ENCODE measurements at regions not wholly inside any gene's neighbourhood (a gene's known extent, or its start where the extent isn't known, plus 50 kb on each side); places are given as distances from the start of the nearest gene placed in this dataset.

- ATAC-seq = no peak
These were observed 239.4 kb upstream of the SPRED2 start for GRCh38 chr2:65671670-65672242.

GRCh38 chr2:65669574-65669973 is 237.2 kb upstream of the SPRED2 start:
- no peak for ATAC-seq

- no peak for ATAC-seq
These were observed 236.3 kb upstream of the SPRED2 start for GRCh38 chr2:65668744-65669143.

- no peak for ATAC-seq
These were observed 233.8 kb upstream of the SPRED2 start for GRCh38 chr2:65666156-65666725.

- ATAC-seq = no peak
These were observed 232.5 kb upstream of the SPRED2 start for GRCh38 chr2:65664931-65665330.

- ATAC-seq = no peak
These were observed 231.5 kb upstream of the SPRED2 start for GRCh38 chr2:65663831-65664407.

GRCh38 chr2:65662654-65663432 is 230.4 kb upstream of the SPRED2 start:
- peak; percentile 62 for ATAC-seq

GRCh38 chr2:65661980-65662653 is 229.7 kb upstream of the SPRED2 start:
- no peak for ATAC-seq

- no peak for ATAC-seq
These were observed 227.9 kb upstream of the SPRED2 start for GRCh38 chr2:65660340-65660739.

- ATAC-seq = no peak
These were observed 226.5 kb upstream of the SPRED2 start for GRCh38 chr2:65658881-65659280.

- no peak for ATAC-seq
These were observed 225.9 kb upstream of the SPRED2 start for GRCh38 chr2:65658266-65658665.

- no peak for ATAC-seq
These were observed 223.8 kb upstream of the SPRED2 start for GRCh38 chr2:65656160-65656718.

- no peak for ATAC-seq
These were observed 222.6 kb upstream of the SPRED2 start for GRCh38 chr2:65655000-65655399.

- ATAC-seq = no peak
These were observed 222.1 kb upstream of the SPRED2 start for GRCh38 chr2:65654496-65654895.

- no peak for ATAC-seq
These were observed 219.7 kb upstream of the SPRED2 start for GRCh38 chr2:65652066-65652465.

- no peak for ATAC-seq
These were observed 217.6 kb upstream of the SPRED2 start for GRCh38 chr2:65649811-65650589.

- no peak for ATAC-seq
These were observed 214.9 kb upstream of the SPRED2 start for GRCh38 chr2:65647249-65647842.

- no peak for ATAC-seq
These were observed 208.3 kb upstream of the SPRED2 start for GRCh38 chr2:65640793-65641103.

GRCh38 chr2:65639156-65639864 is 206.9 kb upstream of the SPRED2 start:
- ATAC-seq = peak; percentile 17

- ATAC-seq = no peak
These were observed 206.0 kb upstream of the SPRED2 start for GRCh38 chr2:65638443-65638842.

Measured in esophagus mucosa (tissue), 1 donor.